ENCODE measurements at regions not wholly inside any gene's neighbourhood (a gene's known extent, or its start where the extent isn't known, plus 50 kb on each side); places are given as distances from the start of the nearest gene placed in this dataset.

GRCh38 chr1:38576241-38576640, 283.3 kb downstream of the RRAGC start:
- TF ChIP-seq TAF1 (IDR thresholded peaks at IDR 0.05; ENCODE audit: low read depth, low read length), result no peak
- no peak for TF ChIP-seq POLR2A (IDR thresholded peaks at IDR 0.05; ENCODE audit: low read depth, low read length)

All from GM12891 (cell line).